ENCODE measurements at regions not wholly inside any gene's neighbourhood (a gene's known extent, or its start where the extent isn't known, plus 50 kb on each side); places are given as distances from the start of the nearest gene placed in this dataset.
"Not testable (repeated sequence)": the region's sequence is repeated elsewhere in the genome, so short reads cannot be mapped to it uniquely, and the experiment has no call there.

DNA sequence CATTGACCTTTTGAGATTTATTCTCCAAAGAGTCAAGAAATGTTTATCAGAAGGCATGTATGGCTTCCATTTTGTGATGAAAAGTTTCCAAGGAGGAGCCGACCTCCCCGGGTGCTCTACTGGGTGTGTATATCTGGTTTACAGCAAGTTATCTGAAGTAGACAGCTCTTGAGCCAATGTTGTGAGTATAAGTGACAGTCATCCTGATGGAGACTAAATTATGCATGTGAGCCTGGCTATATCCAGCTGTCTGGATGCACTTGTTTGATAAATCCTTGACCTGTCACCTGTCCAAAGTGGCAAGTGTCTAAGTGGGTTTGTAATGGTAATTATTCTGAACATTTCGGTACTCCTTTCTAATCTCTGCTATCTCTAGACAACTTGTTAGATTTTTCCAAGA is 142.2 kb downstream of the NR2F2 start:
- no peak for DNase-seq

GRCh38 chr15:96473556-96473955 is 143.1 kb downstream of the NR2F2 start:
- no peak for DNase-seq

GRCh38 chr15:96474231-96474664 is 143.7 kb downstream of the NR2F2 start:
- DNase-seq = no peak

DNA sequence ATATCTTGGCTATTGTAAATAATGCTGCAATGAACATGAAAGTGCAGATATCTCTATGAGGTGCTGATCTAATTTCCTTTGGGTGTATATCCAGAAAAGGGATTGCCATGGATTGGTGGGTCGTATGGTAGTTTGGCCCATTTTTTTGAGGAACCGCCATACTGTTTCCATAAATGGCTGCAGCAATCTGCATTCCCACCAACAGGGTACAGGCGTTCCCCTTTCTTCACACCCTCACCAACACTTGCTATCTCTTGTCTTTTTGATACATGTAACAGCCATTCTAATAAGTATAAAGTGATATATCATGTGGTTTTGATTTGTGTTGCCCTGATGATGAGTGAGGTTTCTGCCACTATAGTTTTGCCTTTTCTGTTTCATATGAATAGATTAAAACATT is 146.7 kb downstream of the NR2F2 start:
- no peak for DNase-seq

DNA sequence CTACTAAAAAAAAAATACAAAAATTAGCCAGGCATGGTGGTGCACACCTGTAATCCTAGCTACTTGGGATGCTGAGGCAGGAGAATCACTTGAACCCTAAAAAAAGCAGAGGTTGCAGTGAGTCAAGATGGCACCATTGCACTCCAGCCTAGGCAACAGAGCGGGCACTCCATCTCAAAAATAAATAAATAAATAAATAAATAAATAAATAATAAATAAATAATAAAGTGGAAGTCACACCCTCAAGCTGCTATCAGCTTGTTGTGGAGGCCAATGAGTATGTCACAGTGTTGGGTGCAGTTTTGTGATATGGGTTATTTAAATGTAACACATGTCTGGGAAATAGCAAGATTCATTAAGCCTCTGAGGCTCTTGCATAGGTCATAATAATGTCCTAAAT is 153.9 kb downstream of the NR2F2 start:
- not testable (repeated sequence) for DNase-seq

DNA sequence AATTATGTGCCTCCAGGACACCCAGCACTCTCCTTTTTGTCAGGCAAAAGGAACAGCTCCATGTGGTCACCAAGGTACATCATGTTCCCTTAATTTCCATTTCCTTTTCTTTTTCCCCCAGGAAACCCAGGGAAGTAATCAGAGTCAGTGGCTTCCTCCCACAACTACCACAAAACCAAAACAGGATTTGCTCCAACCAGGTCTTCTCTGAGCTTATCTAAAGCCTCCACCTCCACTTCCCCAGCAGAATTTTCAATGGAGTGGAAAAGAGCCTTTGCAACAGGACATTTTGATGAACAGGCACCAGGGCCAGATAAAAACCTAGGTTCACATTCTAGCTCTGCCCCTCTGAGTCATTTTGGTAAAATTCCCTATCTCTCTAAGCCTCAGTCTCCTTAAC is 154.3 kb downstream of the NR2F2 start:
- DNase-seq = no peak

DNA sequence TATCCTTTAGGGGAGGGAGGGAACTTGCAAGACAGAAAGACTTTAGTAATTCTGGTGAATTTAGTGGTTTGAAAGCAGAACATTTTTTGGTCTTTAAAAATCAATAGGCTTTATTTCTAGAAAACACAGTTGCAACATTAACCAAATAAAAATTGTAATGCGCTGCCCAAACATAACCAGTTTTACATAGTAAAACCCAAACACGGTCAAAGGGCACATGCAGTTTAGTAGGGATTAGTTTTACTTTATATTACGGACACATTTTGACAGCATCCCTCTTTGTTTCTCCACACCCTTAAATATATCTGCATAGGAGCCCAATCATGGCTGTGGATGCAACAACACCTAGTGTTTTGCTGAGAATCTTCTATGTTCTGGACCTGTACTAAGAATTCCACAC is 156.7 kb downstream of the NR2F2 start:
- no peak for DNase-seq

DNA sequence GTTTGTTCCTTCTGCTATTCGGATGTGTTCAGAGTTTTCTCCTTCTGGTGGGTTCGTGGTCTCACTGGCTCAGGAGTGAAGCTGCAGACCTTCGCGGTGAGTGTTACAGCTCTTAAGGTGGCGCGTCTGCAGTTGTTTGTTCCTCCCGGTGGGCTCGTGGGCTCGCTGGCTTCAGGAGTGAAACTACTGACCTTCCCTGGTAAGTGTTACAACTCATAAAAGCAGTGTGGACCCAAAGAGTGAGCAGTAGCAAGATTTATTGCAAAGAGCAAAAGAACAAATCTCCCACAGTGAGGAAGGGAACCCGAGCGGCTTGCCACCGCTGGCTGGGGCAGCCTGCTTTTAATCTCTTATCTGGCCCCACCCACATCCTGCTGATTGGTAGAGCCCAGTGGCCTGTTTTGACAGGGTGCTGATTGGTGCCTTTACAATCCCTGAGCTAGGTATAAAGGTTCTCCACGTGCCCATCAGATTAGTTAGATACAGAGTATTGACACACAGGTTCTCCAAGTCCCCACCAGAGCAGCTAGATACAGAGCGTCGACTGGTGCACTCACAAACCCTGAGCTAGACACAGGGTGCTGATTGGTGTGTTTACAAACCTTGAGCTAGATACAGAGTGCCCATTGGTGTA is 160.7 kb downstream of the NR2F2 start:
- not testable (repeated sequence) for DNase-seq

GRCh38 chr15:96491700-96492644 is 161.5 kb downstream of the NR2F2 start:
- not testable (repeated sequence) for DNase-seq

GRCh38 chr15:96494505-96494904 is 164.0 kb downstream of the NR2F2 start:
- no peak for DNase-seq

- no peak for DNase-seq
Observed at GRCh38 chr15:96495386-96495785, 164.9 kb downstream of the NR2F2 start.

DNA sequence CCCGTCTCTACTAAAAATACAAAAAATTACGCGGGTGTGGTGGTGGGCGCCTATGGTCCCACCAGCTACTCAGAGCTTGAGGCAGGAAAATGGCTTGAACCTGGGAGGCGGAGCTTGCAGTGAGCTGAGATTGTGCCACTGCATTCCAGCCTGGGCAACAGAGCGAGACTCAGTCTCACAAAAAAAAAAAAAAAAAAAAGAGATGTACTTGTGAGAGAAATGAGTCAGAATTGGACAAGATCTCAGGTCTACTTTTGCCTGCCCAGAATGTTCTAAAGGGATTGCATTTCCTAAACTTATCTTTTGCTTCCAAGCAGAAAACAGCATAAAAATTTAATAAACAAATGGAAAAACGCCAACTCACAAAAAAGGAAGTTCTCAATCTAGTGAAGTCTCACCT is 167.5 kb downstream of the NR2F2 start:
- no peak for DNase-seq

- DNase-seq = no peak
Observed at GRCh38 chr15:96500508-96500907, 170.0 kb downstream of the NR2F2 start.

DNA sequence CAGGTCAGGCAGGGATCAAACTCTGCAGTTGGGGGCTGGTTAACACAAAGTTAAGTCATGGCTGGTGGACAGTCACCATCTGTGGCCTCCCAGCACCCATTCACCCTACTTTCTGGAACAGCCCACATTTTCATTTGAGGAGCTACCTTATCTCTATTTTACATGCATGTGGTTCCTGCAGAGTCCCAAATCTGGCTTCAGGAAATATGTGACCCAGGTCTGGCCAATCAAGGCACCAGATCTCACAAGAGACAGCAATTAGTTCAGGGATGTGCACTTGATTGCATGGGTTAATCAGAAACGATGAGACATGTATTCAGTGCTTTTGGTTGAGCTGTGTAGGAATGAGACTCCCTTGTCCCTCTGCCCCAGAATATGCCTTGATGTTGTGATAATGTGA is 170.9 kb downstream of the NR2F2 start:
- DNase-seq = no peak

DNA sequence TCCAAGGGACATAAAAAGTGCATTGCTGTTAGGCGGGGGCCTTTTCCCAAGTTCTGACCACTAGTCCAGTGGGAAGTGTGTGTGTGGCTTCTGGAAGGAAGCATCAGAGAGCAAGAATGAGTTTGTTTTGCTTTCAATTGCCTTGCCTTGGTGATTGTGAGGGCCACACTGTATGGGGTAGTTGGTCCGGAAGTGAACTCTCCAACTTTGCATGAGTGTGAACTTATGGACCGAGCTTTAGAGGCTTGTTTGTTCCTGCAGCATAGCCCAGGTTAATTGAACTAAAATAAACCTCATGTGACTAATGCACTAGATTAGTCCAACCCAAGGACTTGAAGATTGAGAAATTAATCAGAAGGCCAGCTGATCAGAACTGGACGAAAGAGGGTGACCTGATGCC is 171.7 kb downstream of the NR2F2 start:
- DNase-seq = no peak

DNA sequence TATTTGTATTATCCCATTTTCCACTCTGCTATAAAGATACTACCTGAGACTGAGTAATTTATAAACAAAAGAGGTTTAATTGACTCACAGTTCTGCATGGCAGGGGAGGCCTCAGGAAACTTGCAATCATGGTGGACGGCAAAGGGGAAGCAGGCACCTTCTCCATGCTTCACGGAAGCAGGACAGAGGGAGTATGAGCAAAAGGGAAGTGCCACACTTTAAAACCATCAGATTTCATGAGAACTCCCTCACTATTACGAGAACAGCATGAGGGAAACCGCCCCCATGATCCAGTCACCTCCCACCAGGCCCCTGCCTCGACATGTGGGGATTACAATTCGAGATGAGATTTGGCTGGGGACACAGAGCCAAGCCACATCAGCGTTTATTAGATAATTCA is 172.8 kb downstream of the NR2F2 start:
- DNase-seq = no peak

- no peak for DNase-seq
Observed at GRCh38 chr15:96504371-96504770, 173.9 kb downstream of the NR2F2 start.

- no peak for DNase-seq
Observed at GRCh38 chr15:96505014-96505413, 174.5 kb downstream of the NR2F2 start.

- no peak for DNase-seq
Observed at GRCh38 chr15:96514607-96515285, 184.2 kb downstream of the NR2F2 start.

- DNase-seq = no peak
Observed at GRCh38 chr15:96515371-96515770, 184.9 kb downstream of the NR2F2 start.

GRCh38 chr15:96521386-96521785 is 190.9 kb downstream of the NR2F2 start:
- no peak for DNase-seq

DNA sequence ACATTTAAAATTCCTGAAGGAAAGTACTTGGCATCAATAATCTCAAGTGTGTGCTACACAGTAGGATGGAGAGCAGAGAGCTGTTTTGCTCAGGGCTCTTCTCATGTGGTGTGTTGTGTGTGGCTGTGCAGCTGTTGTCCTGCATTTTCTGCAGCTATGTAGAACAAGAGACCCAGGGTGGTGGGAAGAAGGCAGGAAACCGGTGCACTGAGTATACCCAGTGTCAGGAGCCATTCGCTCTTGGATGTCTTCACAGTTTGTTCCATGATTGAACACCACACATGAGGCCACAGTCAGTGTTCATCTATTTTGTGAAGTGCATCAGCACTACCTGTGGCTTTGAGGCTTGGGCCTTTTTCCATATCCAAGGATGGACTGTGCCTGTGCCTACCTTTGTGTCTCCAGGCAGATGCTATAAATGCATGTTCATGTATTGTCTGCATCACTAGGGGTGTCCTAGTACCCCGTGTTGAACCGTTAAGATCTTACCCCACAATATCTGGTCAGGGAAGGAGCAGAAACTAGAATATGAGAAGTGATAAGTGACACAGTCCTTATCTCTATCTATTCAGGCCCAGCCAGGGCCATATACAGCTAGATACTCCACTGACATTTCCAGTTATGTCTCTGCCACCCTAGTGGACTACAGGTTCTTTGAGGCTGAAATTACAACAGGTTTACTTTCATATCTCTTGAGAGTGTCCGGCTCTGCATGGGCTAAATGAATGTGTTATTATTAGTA is 194.3 kb downstream of the NR2F2 start:
- DNase-seq = no peak

DNA sequence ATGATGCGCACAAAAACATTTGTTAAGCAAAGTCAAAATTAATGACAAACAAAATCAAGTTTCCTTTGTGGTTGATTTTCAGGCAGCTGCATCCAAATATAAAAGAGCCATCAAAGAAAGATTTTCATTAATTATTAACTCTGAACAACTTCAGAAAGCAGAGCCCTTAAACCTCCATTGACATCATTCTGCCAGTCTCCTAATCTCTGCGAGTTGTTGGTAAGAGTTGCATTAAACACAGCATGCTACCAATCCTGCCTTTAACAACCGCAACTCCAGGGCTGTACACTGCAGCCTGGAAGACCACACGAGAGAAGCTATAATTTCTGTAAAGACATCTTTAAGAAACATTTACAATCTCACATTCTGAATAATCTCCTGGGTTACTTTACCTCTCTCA is 204.6 kb downstream of the NR2F2 start:
- no peak for DNase-seq
